ENCODE measurements at regions not wholly inside any gene's neighbourhood (a gene's known extent, or its start where the extent isn't known, plus 50 kb on each side); places are given as distances from the start of the nearest gene placed in this dataset.

DNA sequence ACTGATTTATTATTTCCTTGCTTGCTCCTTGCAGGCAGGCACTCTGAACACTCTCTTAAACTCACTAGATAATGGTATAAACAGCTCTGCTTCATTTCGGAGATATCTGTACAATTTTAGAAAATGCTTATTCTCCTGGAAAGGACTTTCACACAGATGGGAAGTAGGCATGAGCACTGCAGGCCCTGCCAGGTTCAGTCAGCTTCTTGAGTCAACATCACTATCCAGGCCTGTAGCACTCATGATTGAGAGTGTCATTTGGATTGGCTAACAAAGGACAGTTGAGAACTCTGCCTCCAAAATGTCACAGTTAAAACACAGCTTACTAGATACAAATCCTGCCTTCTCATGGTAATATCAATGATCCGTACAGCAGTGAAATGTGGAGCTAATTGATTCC lies 181.9 kb downstream of the CYYR1 start:
- H3K4me3 ChIP-seq (replicated peaks in 1 of 2; ENCODE audit: low read depth in 1 of 2, low read length in 2 of 2): no peak overlapping the region
- no peaks in the 10 kb centered on the region for H3K9me2 ChIP-seq (ENCODE audit: insufficient read depth)
- no TSS peak for BruUV-seq (replicated peaks)
- ChIA-PET RAD21 (ENCODE audit: low non-redundant PET in 1 of 2, low total read pairs in 2 of 2, uncharacterized antibody in 2 of 2, unreplicated experiment in 2 of 2) (no interaction called here), POLR2A (no interaction called here), CTCF (no interaction called here)
- TF ChIP-seq, protein P1, sequence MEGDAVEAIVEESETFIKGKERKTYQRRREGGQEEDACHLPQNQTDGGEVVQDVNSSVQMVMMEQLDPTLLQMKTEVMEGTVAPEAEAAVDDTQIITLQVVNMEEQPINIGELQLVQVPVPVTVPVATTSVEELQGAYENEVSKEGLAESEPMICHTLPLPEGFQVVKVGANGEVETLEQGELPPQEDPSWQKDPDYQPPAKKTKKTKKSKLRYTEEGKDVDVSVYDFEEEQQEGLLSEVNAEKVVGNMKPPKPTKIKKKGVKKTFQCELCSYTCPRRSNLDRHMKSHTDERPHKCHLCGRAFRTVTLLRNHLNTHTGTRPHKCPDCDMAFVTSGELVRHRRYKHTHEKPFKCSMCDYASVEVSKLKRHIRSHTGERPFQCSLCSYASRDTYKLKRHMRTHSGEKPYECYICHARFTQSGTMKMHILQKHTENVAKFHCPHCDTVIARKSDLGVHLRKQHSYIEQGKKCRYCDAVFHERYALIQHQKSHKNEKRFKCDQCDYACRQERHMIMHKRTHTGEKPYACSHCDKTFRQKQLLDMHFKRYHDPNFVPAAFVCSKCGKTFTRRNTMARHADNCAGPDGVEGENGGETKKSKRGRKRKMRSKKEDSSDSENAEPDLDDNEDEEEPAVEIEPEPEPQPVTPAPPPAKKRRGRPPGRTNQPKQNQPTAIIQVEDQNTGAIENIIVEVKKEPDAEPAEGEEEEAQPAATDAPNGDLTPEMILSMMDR (IDR thresholded peaks at IDR 0.05 in 2 of 3, conservative IDR thresholded peaks at IDR 0.05 in 1 of 3; ENCODE audit: borderline replicate concordance in 1 of 3, insufficient read depth in 1 of 3, low read depth in 2 of 3, low read length in 2 of 3): no peak
- TF ChIP-seq EZH2phosphoT487 (IDR thresholded peaks at IDR 0.05; ENCODE audit: borderline replicate concordance): no peak
- no peak for TF ChIP-seq POLR2A (IDR thresholded peaks at IDR 0.05; ENCODE audit: borderline replicate concordance, extremely low read depth, insufficient read depth, insufficient read length)
- no peak for TF ChIP-seq RAD21 (IDR thresholded peaks at IDR 0.05; ENCODE audit: low read depth)
- no peak overlapping the region for H3K4me2 ChIP-seq (ENCODE audit: low read length)
- H3K79me2 ChIP-seq (ENCODE audit: insufficient read depth, low read length): no peaks in the 10 kb centered on the region
- no peaks in the 10 kb centered on the region for H3K27me3 ChIP-seq (ENCODE audit: insufficient read depth, low read length)
- H3K36me3 ChIP-seq (ENCODE audit: control insufficient read depth in 1 of 2, insufficient read depth in 2 of 2, low read length in 2 of 2): no peaks in the 10 kb centered on the region
- intact Hi-C loops (cut with micrococcal nuclease): no loop called here
- H3K4me1 ChIP-seq (ENCODE audit: control insufficient read depth in 1 of 2, insufficient read depth in 2 of 2, low read length in 2 of 2): peaks cover 2 to 28% of the 10 kb centered on the region in 2 experiments; a peak in 2 of 4 replicates
- no peak overlapping the region for H3K27ac ChIP-seq (ENCODE audit: low read depth, low read length)
- no peak for ATAC-seq
- no peak for DNase-seq (ENCODE audit: low read depth, low spot score)
- H3K9ac ChIP-seq (ENCODE audit: low read length): no peak overlapping the region
- no peaks in the 10 kb centered on the region for H3K9me3 ChIP-seq (ENCODE audit: control insufficient read depth in 1 of 2, insufficient read depth in 1 of 2, low read depth in 1 of 2, low read length in 2 of 2)
- no peaks in the 10 kb centered on the region for H4K20me1 ChIP-seq (ENCODE audit: insufficient read depth)
- no peak overlapping the region for H2AFZ ChIP-seq (ENCODE audit: low read depth, low read length, poor library complexity, severe bottlenecking)

DNA sequence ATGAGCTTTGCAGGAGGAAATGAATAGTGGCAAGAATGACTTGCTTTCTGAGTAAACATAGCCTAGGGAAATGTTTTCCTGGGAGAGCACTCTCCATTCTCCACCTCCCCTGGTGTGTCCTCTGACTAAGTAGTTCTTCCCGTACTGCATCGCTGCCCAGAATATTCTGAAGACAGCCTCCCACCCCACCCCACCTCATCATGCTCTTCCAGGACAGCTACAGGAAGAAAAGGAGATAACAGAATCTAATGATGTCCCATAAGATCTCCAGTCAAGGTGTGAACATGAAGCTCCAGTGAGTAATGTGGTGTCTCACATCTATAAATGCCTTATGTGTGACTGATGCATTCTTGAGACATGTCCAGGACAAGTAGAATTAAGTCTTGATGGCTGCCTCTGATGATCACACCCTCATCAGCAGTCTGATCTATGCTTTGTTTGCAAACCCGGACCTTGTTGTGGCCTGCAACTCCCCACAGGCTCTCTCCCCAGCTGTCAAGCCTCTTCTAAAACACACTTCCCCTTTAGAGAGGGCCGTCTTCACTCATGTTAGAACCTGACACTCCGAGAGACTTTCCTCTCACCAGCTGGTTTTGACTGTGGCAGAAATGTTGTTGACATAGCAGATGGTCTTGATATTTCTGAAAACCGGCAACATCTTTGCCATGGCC lies 183.0 kb downstream of the CYYR1 start:
- Histone ChIP-seq H3K4me2 (ENCODE audit: low read length) (peak overlapping the region; percentile 39), H3K9ac (ENCODE audit: low read length) (no peak overlapping the region), H3K4me1 (ENCODE audit: control insufficient read depth in 1 of 2, insufficient read depth in 2 of 2, low read length in 2 of 2) (peaks cover 2 to 28% of the 10 kb centered on the region in 2 experiments; a peak in 2 of 4 replicates), H3K27ac (ENCODE audit: low read depth, low read length) (no peak overlapping the region), H3K9me2 (ENCODE audit: insufficient read depth) (no peaks in the 10 kb centered on the region), H3K9me3 (ENCODE audit: control insufficient read depth in 1 of 2, insufficient read depth in 1 of 2, low read depth in 1 of 2, low read length in 2 of 2) (no peaks in the 10 kb centered on the region), H3K27me3 (ENCODE audit: insufficient read depth, low read length) (no peaks in the 10 kb centered on the region), H3K36me3 (ENCODE audit: control insufficient read depth in 1 of 2, insufficient read depth in 2 of 2, low read length in 2 of 2) (no peaks in the 10 kb centered on the region), H3K79me2 (ENCODE audit: insufficient read depth, low read length) (no peaks in the 10 kb centered on the region), H3K4me3 (replicated peaks in 1 of 2; ENCODE audit: low read depth in 1 of 2, low read length in 2 of 2) (no peak overlapping the region), H4K20me1 (ENCODE audit: insufficient read depth) (no peaks in the 10 kb centered on the region), H2AFZ (ENCODE audit: low read depth, low read length, poor library complexity, severe bottlenecking) (no peak overlapping the region)
- intact Hi-C loops (cut with micrococcal nuclease): no loop called here
- ChIA-PET POLR2A (no interaction called here), CTCF (no interaction called here), RAD21 (ENCODE audit: low non-redundant PET in 1 of 2, low total read pairs in 2 of 2, uncharacterized antibody in 2 of 2, unreplicated experiment in 2 of 2) (no interaction called here)
- BruUV-seq (replicated peaks): no TSS peak
- ATAC-seq: peak; percentile 77
- DNase-seq (ENCODE audit: low read depth, low spot score): peak; percentile 34
- no peak for TF ChIP-seq ZNF274 (IDR thresholded peaks at IDR 0.05; ENCODE audit: low read depth, low read length)
- TF ChIP-seq, protein P2, sequence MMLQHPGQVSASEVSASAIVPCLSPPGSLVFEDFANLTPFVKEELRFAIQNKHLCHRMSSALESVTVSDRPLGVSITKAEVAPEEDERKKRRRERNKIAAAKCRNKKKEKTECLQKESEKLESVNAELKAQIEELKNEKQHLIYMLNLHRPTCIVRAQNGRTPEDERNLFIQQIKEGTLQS (IDR thresholded peaks at IDR 0.05): no peak
- TF ChIP-seq, protein P3, sequence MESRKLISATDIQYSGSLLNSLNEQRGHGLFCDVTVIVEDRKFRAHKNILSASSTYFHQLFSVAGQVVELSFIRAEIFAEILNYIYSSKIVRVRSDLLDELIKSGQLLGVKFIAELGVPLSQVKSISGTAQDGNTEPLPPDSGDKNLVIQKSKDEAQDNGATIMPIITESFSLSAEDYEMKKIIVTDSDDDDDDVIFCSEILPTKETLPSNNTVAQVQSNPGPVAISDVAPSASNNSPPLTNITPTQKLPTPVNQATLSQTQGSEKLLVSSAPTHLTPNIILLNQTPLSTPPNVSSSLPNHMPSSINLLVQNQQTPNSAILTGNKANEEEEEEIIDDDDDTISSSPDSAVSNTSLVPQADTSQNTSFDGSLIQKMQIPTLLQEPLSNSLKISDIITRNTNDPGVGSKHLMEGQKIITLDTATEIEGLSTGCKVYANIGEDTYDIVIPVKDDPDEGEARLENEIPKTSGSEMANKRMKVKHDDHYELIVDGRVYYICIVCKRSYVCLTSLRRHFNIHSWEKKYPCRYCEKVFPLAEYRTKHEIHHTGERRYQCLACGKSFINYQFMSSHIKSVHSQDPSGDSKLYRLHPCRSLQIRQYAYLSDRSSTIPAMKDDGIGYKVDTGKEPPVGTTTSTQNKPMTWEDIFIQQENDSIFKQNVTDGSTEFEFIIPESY (IDR thresholded peaks at IDR 0.05; ENCODE audit: extremely low read depth, insufficient replicate concordance, low read length): no peak
- TF ChIP-seq FOSL1 (IDR thresholded peaks at IDR 0.05; ENCODE audit: low read depth): peak; percentile 43; the same call in 1 of the 2 replicates
- no peak for TF ChIP-seq ZFX (IDR thresholded peaks at IDR 0.05)
- TF ChIP-seq, protein P4, sequence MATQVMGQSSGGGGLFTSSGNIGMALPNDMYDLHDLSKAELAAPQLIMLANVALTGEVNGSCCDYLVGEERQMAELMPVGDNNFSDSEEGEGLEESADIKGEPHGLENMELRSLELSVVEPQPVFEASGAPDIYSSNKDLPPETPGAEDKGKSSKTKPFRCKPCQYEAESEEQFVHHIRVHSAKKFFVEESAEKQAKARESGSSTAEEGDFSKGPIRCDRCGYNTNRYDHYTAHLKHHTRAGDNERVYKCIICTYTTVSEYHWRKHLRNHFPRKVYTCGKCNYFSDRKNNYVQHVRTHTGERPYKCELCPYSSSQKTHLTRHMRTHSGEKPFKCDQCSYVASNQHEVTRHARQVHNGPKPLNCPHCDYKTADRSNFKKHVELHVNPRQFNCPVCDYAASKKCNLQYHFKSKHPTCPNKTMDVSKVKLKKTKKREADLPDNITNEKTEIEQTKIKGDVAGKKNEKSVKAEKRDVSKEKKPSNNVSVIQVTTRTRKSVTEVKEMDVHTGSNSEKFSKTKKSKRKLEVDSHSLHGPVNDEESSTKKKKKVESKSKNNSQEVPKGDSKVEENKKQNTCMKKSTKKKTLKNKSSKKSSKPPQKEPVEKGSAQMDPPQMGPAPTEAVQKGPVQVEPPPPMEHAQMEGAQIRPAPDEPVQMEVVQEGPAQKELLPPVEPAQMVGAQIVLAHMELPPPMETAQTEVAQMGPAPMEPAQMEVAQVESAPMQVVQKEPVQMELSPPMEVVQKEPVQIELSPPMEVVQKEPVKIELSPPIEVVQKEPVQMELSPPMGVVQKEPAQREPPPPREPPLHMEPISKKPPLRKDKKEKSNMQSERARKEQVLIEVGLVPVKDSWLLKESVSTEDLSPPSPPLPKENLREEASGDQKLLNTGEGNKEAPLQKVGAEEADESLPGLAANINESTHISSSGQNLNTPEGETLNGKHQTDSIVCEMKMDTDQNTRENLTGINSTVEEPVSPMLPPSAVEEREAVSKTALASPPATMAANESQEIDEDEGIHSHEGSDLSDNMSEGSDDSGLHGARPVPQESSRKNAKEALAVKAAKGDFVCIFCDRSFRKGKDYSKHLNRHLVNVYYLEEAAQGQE (IDR thresholded peaks at IDR 0.05; ENCODE audit: low read depth): no peak
- TF ChIP-seq EZH2phosphoT487 (IDR thresholded peaks at IDR 0.05; ENCODE audit: borderline replicate concordance): no peak
- no peak for TF ChIP-seq RAD21 (IDR thresholded peaks at IDR 0.05; ENCODE audit: low read depth)
- TF ChIP-seq EGR1 (IDR thresholded peaks at IDR 0.05; ENCODE audit: low read depth): no peak

All from HCT116 (cell line).